ENCODE measurements at regions not wholly inside any gene's neighbourhood (a gene's known extent, or its start where the extent isn't known, plus 50 kb on each side); places are given as distances from the start of the nearest gene placed in this dataset.
"Not testable (repeated sequence)": the region's sequence is repeated elsewhere in the genome, so short reads cannot be mapped to it uniquely, and the experiment has no call there.

- no peak for DNase-seq (ENCODE audit: low read depth)
These were observed 316.1 kb downstream of the OTUD1 start for GRCh38 chr10:23754941-23755340.

GRCh38 chr10:23755556-23755955, 316.7 kb downstream of the OTUD1 start:
- DNase-seq (ENCODE audit: low read depth), result no peak

DNA sequence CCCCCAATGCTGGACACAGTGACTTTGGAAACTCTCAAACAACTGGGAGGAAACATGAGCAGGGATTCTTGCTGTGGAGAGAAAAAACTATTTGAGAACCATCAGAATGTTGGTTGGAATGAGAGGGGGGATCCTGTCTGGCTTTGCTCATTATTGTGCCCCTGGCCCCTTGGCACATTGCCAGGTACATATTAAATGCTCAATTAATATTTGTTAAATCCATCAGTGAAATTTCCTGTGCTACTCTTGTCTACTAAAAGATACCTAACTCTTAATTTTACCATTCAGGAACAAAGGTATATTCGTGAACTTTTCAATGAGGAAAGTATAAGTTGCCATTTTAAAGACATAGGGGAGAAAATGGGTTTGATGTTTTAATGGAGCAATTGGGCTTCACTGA, 329.4 kb downstream of the OTUD1 start:
- DNase-seq (ENCODE audit: low read depth), result no peak

DNA sequence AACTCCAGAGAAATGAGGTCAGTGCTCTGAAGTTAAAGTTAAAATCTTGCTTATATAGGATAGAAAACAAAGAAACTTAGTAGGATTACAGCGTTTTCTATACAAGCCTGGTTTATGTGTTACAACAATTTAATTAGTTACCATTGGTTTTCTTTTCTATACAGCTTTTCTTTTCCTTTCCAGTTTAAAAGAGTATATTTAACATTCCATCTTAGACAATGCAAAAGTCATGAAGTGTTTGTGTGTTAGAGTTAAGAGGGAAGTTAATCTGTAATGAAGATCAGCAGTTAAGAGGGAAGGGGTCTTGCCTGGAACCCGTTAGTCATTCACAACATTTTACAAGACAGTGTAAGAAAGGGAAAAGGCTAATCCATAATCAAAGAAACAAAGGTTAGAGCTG, 338.3 kb downstream of the OTUD1 start:
- no peak for DNase-seq (ENCODE audit: low read depth)

- DNase-seq (ENCODE audit: low read depth), result no peak
These were observed 340.4 kb downstream of the OTUD1 start for GRCh38 chr10:23779301-23779700.

GRCh38 chr10:23780331-23780730, 341.5 kb downstream of the OTUD1 start:
- DNase-seq (ENCODE audit: low read depth), result no peak

- no peak for DNase-seq (ENCODE audit: low read depth)
These were observed 347.7 kb downstream of the OTUD1 start for GRCh38 chr10:23786594-23786993.

DNA sequence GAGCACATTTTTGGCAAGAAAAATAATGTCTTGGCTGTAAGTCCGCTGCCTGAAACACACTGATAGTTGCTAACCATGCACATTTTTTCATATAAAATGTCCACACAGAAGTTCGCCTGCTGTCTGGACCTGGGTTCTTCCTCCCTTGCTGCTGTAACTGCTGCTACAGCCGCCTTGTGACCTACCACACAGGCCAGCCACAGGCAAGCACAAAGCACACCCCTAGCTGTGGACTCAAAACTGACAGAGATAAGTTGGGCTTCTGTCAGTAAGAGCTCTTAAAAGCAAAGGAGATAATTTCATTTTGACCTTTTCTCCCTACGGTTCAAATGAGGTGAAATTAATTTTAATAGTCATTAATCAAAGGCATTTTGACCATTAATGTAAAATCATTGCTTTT, 354.7 kb downstream of the OTUD1 start:
- no peak for DNase-seq (ENCODE audit: low read depth)

DNA sequence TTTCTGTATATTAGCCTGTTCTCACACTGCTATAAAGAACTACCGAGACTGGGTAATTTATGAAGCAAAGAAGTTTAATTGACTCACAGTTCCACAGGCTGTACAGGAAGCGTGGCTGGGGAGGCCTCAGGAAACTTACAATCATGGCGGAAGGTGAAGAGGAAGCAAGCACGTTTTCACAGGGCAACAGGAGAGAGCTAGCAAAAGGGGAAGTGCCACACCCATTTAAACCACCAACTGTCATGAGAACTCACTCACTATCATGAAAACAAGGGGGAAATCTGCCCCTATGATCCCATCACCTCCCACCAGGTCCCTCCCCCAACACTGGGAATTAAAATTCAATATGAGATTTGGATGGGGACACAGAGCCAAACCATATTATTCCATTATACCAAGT, 358.6 kb downstream of the OTUD1 start:
- not testable (repeated sequence) for DNase-seq (ENCODE audit: low read depth)

- no peak for DNase-seq (ENCODE audit: low read depth)
These were observed 365.2 kb downstream of the OTUD1 start for GRCh38 chr10:23804125-23804524.

- DNase-seq (ENCODE audit: low read depth), result no peak
These were observed 374.8 kb downstream of the OTUD1 start for GRCh38 chr10:23813687-23814086.

- no peak for DNase-seq (ENCODE audit: low read depth)
These were observed 379.6 kb downstream of the OTUD1 start for GRCh38 chr10:23818484-23818883.

DNA sequence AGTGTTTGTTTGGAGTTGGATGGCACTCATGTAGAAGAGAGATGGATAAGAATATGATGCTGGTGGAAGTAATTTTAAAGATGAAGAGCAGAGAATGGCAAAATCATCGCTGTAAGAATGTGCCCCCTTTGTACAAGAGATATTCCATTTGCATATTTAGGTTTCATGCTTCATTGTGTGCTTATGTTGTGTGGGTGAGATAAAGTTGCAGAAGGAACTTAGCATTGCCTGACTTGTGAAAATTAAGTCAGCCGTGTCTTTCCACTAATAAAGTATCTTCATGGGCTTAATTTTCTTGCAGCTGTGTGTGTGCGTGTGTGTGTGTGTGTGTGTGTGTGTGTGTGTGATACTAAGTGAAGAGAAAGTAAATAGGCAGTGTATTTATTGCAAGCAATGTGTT, 381.9 kb downstream of the OTUD1 start:
- no peak for DNase-seq (ENCODE audit: low read depth)

GRCh38 chr10:23824822-23825221, 384.1 kb upstream of the KIAA1217 start:
- DNase-seq (ENCODE audit: low read depth), result no peak

GRCh38 chr10:23826421-23826820, 382.5 kb upstream of the KIAA1217 start:
- no peak for DNase-seq (ENCODE audit: low read depth)

- no peak for DNase-seq (ENCODE audit: low read depth)
These were observed 379.4 kb upstream of the KIAA1217 start for GRCh38 chr10:23829556-23829955.

- DNase-seq (ENCODE audit: low read depth), result no peak
These were observed 374.8 kb upstream of the KIAA1217 start for GRCh38 chr10:23834091-23834490.

GRCh38 chr10:23850631-23851030, 358.3 kb upstream of the KIAA1217 start:
- no peak for DNase-seq (ENCODE audit: low read depth)

GRCh38 chr10:23859598-23859997, 349.3 kb upstream of the KIAA1217 start:
- DNase-seq (ENCODE audit: low read depth), result no peak

GRCh38 chr10:23864631-23865147, 344.2 kb upstream of the KIAA1217 start:
- no peak for DNase-seq (ENCODE audit: low read depth)

GRCh38 chr10:23866985-23867384, 342.0 kb upstream of the KIAA1217 start:
- not testable (repeated sequence) for DNase-seq (ENCODE audit: low read depth)

DNA sequence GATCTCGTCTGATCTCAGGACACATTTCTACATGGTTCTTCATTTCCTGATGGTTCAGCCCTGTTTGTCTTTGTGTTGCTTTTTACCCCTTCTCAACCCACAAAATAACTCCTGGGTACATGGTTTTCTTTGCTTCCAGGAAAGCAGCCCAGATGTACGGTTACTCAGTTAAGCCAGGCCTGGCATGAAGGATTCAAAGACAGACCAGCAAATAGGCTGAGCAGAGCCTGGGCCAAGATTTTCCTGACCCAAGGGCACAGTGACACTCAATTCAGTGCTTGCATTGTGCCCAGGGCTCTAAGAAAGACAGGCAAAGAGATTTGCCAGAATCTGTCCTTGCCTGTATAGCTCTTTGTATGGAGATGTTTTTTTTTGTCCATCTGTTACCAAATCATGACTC, 340.8 kb upstream of the KIAA1217 start:
- DNase-seq (ENCODE audit: low read depth), result no peak

DNA sequence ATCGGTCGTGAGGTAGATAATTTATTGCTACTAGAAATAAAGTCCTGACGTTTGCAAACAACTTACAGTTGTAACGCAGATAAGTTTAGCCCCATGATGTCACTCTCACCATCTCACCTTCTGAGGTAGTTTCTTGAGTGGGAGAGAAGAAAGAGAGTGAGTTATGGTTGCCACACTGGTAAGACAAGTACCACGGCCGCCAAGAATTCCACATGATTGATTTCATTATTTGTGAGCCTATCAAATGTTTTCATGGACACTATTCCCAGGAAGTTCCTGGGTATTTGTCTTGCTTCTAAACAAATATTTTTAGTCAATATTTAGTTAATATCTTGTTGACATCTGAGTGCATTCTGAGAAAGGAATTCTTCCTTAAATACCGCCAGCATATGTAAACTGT, 339.4 kb upstream of the KIAA1217 start:
- no peak for DNase-seq (ENCODE audit: low read depth)

DNA sequence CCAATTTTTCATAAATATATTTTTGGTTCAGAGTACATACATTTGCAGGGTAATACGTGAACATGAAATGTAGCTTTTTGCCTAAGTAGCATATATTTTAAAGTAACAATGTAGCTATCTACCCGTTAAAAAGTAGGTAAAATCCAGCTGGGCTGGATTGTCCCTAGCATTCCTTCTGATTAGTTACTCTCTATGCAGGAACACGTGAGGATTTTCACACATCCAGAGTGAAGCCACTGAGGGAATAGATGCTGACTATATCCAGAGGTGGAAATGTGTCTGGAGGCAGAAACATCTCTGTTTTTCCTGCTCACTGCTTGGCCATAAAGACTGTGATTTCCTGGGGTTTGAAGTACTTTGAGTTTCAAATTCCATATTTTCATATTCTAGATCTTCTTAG, 338.9 kb upstream of the KIAA1217 start:
- DNase-seq (ENCODE audit: low read depth), result no peak

Data from stromal cell of bone marrow (primary cell).